HEK293 (cell line): ENCODE measurements at regions not wholly inside any gene's neighbourhood (a gene's known extent, or its start where the extent isn't known, plus 50 kb on each side); places are given as distances from the start of the nearest gene placed in this dataset.

Source experiments
- CTCF ChIA-PET: fragments of 350-600 bp; formaldehyde crosslinking; extraction: SDS; loops from one replicate; lab custom pipeline; 2021; ENCODE audit warnings: antibody characterized with exemption; lab: Yijun Ruan, JAX
- POLR2A ChIA-PET: fragments of 300-600 bp; formaldehyde crosslinking; extraction: SDS; loops from one replicate; lab custom pipeline; 2020; ENCODE audit warnings: antibody characterized with exemption, inconsistent platforms; lab: Yijun Ruan, JAX
- H3K27ac ChIP-seq: fragments of 200-500 bp; sonication (Bioruptor generic); 2 replicates; pipeline ENCODE4 v1.5.1; 2014; ENCODE audit warnings: low read depth, low read length, control low read depth, inconsistent platforms; ENCODE audit errors: extremely low read depth
- H3K36me3 ChIP-seq, 2 experiments: fragments of 200-500 bp in 1 of 2; sonication (Bioruptor generic) in 1 of 2; 1 replicate in 1 of 2; 2 replicates in 1 of 2; pipeline ENCODE4 v1.5.1; 2014 to 2017; ENCODE audit warnings: inconsistent platforms in 2 of 2, low read length in 2 of 2; ENCODE audit not compliant: control insufficient read depth in 2 of 2, insufficient read depth in 1 of 2
- H3K4me1 ChIP-seq: fragments of 200-500 bp; sonication (Bioruptor generic); 2 replicates; pipeline ENCODE4 v1.5.1; 2014; ENCODE audit warnings: mild to moderate bottlenecking, low read length, inconsistent platforms; ENCODE audit not compliant: control insufficient read depth, insufficient read depth
- H3K4me3 ChIP-seq: 2 replicates; pipeline ENCODE4 v1.5.1; 2011; ENCODE audit warnings: low read depth, mild to moderate bottlenecking, control low read depth, low read length, moderate library complexity
- H3K9me3 ChIP-seq: fragments of 200-500 bp; sonication (Bioruptor generic); 2 replicates; pipeline ENCODE4 v1.5.1; 2014; ENCODE audit warnings: low read depth, low read length, inconsistent platforms; ENCODE audit not compliant: control insufficient read depth, insufficient read depth
- BCL11B ChIP-seq: fragments of 450-650 bp; formaldehyde crosslinking; IDR thresholded peaks from 2 replicates; pipeline ENCODE4 v1.5.1; 2016; ENCODE audit warnings: low read depth, missing biosample characterization, missing genetic modification characterization
- GLI2 ChIP-seq: fragments of 450-650 bp; formaldehyde crosslinking; IDR thresholded peaks from 2 replicates; pipeline ENCODE4; 2017; ENCODE audit warnings: missing biosample characterization, missing genetic modification characterization, low read depth, borderline replicate concordance
- GLIS1 ChIP-seq: fragments of 450-650 bp; formaldehyde crosslinking; IDR thresholded peaks from 2 replicates; pipeline ENCODE4 v1.5.1; 2016; ENCODE audit warnings: missing biosample characterization, missing genetic modification characterization
- KLF7 ChIP-seq: fragments of 450-650 bp; formaldehyde crosslinking; IDR thresholded peaks from 2 replicates; pipeline ENCODE4 v1.5.1; 2016; ENCODE audit warnings: missing biosample characterization, missing genetic modification characterization, borderline replicate concordance
- RBAK ChIP-seq: fragments of 450-650 bp; formaldehyde crosslinking; IDR thresholded peaks from 2 replicates; pipeline ENCODE4 v1.5.1; 2016; ENCODE audit warnings: missing biosample characterization, missing genetic modification characterization
- SCRT2 ChIP-seq: fragments of 450-650 bp; formaldehyde crosslinking; IDR thresholded peaks from 2 replicates; pipeline ENCODE4 v1.5.1; 2016; ENCODE audit warnings: missing biosample characterization, missing genetic modification characterization
- SP7 ChIP-seq: fragments of 450-650 bp; formaldehyde crosslinking; IDR thresholded peaks from 2 replicates; pipeline ENCODE4 v1.5.1; 2016; ENCODE audit warnings: missing biosample characterization, missing genetic modification characterization
- TRIM28 ChIP-seq: IDR thresholded peaks from 2 replicates; pipeline ENCODE4 v1.6.1; 2011; ENCODE audit warnings: low read length, control low read depth, borderline replicate concordance
- YY2 ChIP-seq: fragments of 450-650 bp; formaldehyde crosslinking; IDR thresholded peaks from 2 replicates; pipeline ENCODE4 v1.5.1; 2016; ENCODE audit warnings: missing biosample characterization, missing genetic modification characterization
- ZBTB44 ChIP-seq: fragments of 450-650 bp; IDR thresholded peaks from 2 replicates; pipeline ENCODE4 v1.5.1; 2018; ENCODE audit warnings: missing biosample characterization, mild to moderate bottlenecking, missing genetic modification characterization
- ZFP37 ChIP-seq: fragments of 450-650 bp; formaldehyde crosslinking; IDR thresholded peaks from 2 replicates; pipeline ENCODE4 v1.5.1; 2016; ENCODE audit warnings: missing biosample characterization, missing genetic modification characterization
- ZNF114 ChIP-seq: fragments of 450-650 bp; formaldehyde crosslinking; IDR thresholded peaks from 2 replicates; pipeline ENCODE4 v1.5.0; 2017; ENCODE audit warnings: missing biosample characterization, missing genetic modification characterization
- ZNF140 ChIP-seq: fragments of 450-650 bp; formaldehyde crosslinking; IDR thresholded peaks from 2 replicates; pipeline ENCODE4 v1.5.1; 2016; ENCODE audit warnings: missing biosample characterization, missing genetic modification characterization
- ZNF175 ChIP-seq: fragments of 450-650 bp; formaldehyde crosslinking; IDR thresholded peaks from 2 replicates; pipeline ENCODE4 v1.5.1; 2016; ENCODE audit warnings: missing biosample characterization, missing genetic modification characterization
- ZNF202 ChIP-seq: fragments of 450-650 bp; formaldehyde crosslinking; IDR thresholded peaks from 2 replicates; pipeline ENCODE4 v1.5.1; 2016; ENCODE audit warnings: missing biosample characterization, missing genetic modification characterization, borderline replicate concordance
- ZNF24 ChIP-seq: fragments of 450-650 bp; formaldehyde crosslinking; IDR thresholded peaks from 2 replicates; pipeline ENCODE4 v1.5.1; 2016; ENCODE audit warnings: missing biosample characterization, missing genetic modification characterization
- ZNF266 ChIP-seq: fragments of 450-650 bp; formaldehyde crosslinking; IDR thresholded peaks from 2 replicates; pipeline ENCODE4 v1.5.1; 2016; ENCODE audit warnings: missing biosample characterization, missing genetic modification characterization, low read depth
- ZNF274 ChIP-seq, 2 experiments: fragments of 200-500 bp in 1 of 2; fragments of 450-650 bp in 1 of 2; sonication (Bioruptor generic) in 1 of 2; formaldehyde crosslinking in 1 of 2; IDR thresholded peaks; 2 replicates each; pipeline versions ENCODE4 v1.5.1 to v1.6.1; 2014 to 2016; ENCODE audit warnings: borderline replicate concordance in 1 of 2, inconsistent platforms in 1 of 2, low read length in 1 of 2, missing biosample characterization in 1 of 2, missing genetic modification characterization in 1 of 2
- ZNF292 ChIP-seq: fragments of 450-650 bp; formaldehyde crosslinking; IDR thresholded peaks from 2 replicates; pipeline ENCODE4 v1.5.1; 2016; ENCODE audit warnings: low read depth, missing biosample characterization, missing genetic modification characterization, borderline replicate concordance
- ZNF311 ChIP-seq: fragments of 450-650 bp; formaldehyde crosslinking; IDR thresholded peaks from 2 replicates; pipeline ENCODE4 v1.5.1; 2017; ENCODE audit warnings: missing biosample characterization, missing genetic modification characterization, borderline replicate concordance
- ZNF37A ChIP-seq: fragments of 450-650 bp; IDR thresholded peaks from 2 replicates; pipeline ENCODE4 v1.5.1; 2018; ENCODE audit warnings: missing biosample characterization, missing genetic modification characterization
- ZNF48 ChIP-seq: fragments of 450-650 bp; formaldehyde crosslinking; IDR thresholded peaks from 2 replicates; pipeline ENCODE4 v1.5.1; 2016; ENCODE audit warnings: missing biosample characterization, missing genetic modification characterization
- ZNF621 ChIP-seq: fragments of 450-650 bp; formaldehyde crosslinking; IDR thresholded peaks from 2 replicates; pipeline ENCODE4 v1.5.1; 2017; ENCODE audit warnings: missing biosample characterization, missing genetic modification characterization
- ZNF623 ChIP-seq: fragments of 450-650 bp; formaldehyde crosslinking; IDR thresholded peaks from 2 replicates; pipeline ENCODE4 v1.5.1; 2016; ENCODE audit warnings: missing biosample characterization, missing genetic modification characterization
- ZNF701 ChIP-seq: fragments of 450-650 bp; formaldehyde crosslinking; IDR thresholded peaks from 2 replicates; pipeline ENCODE4 v1.5.1; 2016; ENCODE audit warnings: missing biosample characterization, missing genetic modification characterization
- ZNF777 ChIP-seq: fragments of 450-650 bp; formaldehyde crosslinking; IDR thresholded peaks from 2 replicates; pipeline ENCODE4 v1.5.1; 2017; ENCODE audit warnings: missing biosample characterization, missing genetic modification characterization, borderline replicate concordance
- ZNF785 ChIP-seq: fragments of 450-650 bp; formaldehyde crosslinking; IDR thresholded peaks from 2 replicates; pipeline ENCODE4 v1.5.1; 2016; ENCODE audit warnings: missing biosample characterization, missing genetic modification characterization
- ZNF830 ChIP-seq: fragments of 450-650 bp; IDR thresholded peaks from 2 replicates; pipeline ENCODE4 v1.5.0; 2018; ENCODE audit warnings: missing biosample characterization, missing genetic modification characterization, low read depth, mild to moderate bottlenecking, moderate library complexity
- TF ChIP-seq, protein P1 (sequence below): fragments of 450-650 bp; formaldehyde crosslinking; IDR thresholded peaks from 2 replicates; pipeline ENCODE4 v1.5.1; 2016; ENCODE audit warnings: missing biosample characterization, missing genetic modification characterization
- TF ChIP-seq, protein P2 (sequence below): fragments of 450-650 bp; formaldehyde crosslinking; IDR thresholded peaks from 2 replicates; pipeline ENCODE4 v1.5.1; 2017; ENCODE audit warnings: missing biosample characterization, missing genetic modification characterization

GRCh38 chr1:14339288-14339687 lies 259.2 kb upstream of the KAZN start:
- H3K4me1 ChIP-seq, result no peaks in the 10 kb centered on the region
- ChIA-PET CTCF (interaction anchor here (0.6 kb wide), 1 partner anchor 679 kb away, joined by 3 read pairs; no protein-coding TSS in a partner anchor), POLR2A (no interaction called here)
- H3K27ac ChIP-seq, result no peak overlapping the region
- no peaks in the 10 kb centered on the region for H3K36me3 ChIP-seq
- H3K9me3 ChIP-seq, result no peaks in the 10 kb centered on the region
- H3K4me3 ChIP-seq, result no peak overlapping the region
- TF ChIP-seq YY2, result no peak
- TF ChIP-seq RBAK (tag by site-specific recombination), result no peak
- no peak for TF ChIP-seq SP7 (tag by site-specific recombination)
- TF ChIP-seq ZNF37A (tag by site-specific recombination), result no peak
- no peak for TF ChIP-seq ZFP37 (tag by site-specific recombination)
- TF ChIP-seq ZNF24 (tag by site-specific recombination), result no peak
- TF ChIP-seq, protein P1, sequence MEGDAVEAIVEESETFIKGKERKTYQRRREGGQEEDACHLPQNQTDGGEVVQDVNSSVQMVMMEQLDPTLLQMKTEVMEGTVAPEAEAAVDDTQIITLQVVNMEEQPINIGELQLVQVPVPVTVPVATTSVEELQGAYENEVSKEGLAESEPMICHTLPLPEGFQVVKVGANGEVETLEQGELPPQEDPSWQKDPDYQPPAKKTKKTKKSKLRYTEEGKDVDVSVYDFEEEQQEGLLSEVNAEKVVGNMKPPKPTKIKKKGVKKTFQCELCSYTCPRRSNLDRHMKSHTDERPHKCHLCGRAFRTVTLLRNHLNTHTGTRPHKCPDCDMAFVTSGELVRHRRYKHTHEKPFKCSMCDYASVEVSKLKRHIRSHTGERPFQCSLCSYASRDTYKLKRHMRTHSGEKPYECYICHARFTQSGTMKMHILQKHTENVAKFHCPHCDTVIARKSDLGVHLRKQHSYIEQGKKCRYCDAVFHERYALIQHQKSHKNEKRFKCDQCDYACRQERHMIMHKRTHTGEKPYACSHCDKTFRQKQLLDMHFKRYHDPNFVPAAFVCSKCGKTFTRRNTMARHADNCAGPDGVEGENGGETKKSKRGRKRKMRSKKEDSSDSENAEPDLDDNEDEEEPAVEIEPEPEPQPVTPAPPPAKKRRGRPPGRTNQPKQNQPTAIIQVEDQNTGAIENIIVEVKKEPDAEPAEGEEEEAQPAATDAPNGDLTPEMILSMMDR (tag by site-specific recombination), result no peak
- no peak for TF ChIP-seq ZNF311 (tag by site-specific recombination)
- TF ChIP-seq ZNF777 (tag by site-specific recombination), result no peak
- no peak for TF ChIP-seq ZNF114 (tag by site-specific recombination)
- no peak for TF ChIP-seq SCRT2 (tag by site-specific recombination)
- TF ChIP-seq ZNF623 (tag by site-specific recombination), result no peak
- TF ChIP-seq ZNF140 (tag by site-specific recombination), result no peak
- TF ChIP-seq ZNF292 (tag by site-specific recombination), result no peak
- TF ChIP-seq ZBTB44 (tag by site-specific recombination), result no peak
- no peak for TF ChIP-seq KLF7 (tag by site-specific recombination)

DNA sequence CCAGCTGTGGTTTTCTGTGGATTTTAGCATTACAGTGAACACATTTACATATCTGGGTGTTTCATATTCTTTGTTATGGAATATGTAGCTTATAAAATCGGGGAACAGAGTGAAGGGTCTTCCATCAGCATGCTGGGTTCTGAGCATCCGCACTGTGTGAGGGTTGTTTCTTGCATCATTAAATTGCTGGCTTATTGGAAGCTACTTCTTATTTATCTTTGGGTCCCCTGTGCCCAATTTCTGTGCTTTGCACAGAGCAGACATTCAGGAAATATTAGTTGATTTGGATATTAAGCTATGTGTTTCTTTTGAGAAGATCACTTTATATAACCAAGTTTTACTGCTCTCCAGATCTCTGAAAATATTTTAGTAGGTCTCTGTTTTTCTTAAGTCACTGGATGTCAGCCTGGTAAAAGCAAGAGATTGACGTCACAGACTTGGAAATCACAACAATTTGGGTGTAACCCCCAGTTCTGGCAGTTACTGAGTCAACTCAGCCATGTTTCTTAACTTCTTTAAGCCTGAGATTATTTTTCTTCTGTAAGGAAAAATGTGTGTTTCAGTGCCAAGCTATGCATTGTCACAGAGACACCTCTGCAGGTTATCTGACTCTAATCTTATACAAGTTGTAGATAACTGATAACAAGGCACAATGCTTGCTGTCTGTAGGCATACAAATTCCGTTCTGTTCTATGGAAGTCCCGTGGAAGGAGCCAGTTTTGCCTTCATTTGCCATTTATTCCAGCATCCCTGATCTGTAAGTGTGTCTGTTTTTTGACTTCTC lies 258.3 kb upstream of the KAZN start:
- ChIA-PET POLR2A (no interaction called here), CTCF (interaction anchor here (0.6 to 0.7 kb wide), 2 partner anchors 336 to 673 kb away, joined by 3 to 4 read pairs; no protein-coding TSS in a partner anchor)

More for the DNA sequence above, 258.3 kb upstream of the KAZN start:
- H3K4me1 ChIP-seq, result no peaks in the 10 kb centered on the region
- no peaks in the 10 kb centered on the region for H3K9me3 ChIP-seq
- H3K4me3 ChIP-seq, result no peak overlapping the region
- no peak overlapping the region for H3K27ac ChIP-seq
- no peaks in the 10 kb centered on the region for H3K36me3 ChIP-seq
- TF ChIP-seq ZNF701, result no peak
- no peak for TF ChIP-seq RBAK (tag by site-specific recombination)
- TF ChIP-seq ZNF311 (tag by site-specific recombination), result no peak
- TF ChIP-seq ZNF175, result no peak
- TF ChIP-seq ZNF266, result no peak
- TF ChIP-seq GLI2 (tag by site-specific recombination), result no peak
- TF ChIP-seq ZNF202 (tag by site-specific recombination), result no peak
- TF ChIP-seq BCL11B (tag by site-specific recombination), result no peak
- no peak for TF ChIP-seq ZNF785 (tag by site-specific recombination)
- TF ChIP-seq TRIM28, result no peak
- TF ChIP-seq, protein P2, sequence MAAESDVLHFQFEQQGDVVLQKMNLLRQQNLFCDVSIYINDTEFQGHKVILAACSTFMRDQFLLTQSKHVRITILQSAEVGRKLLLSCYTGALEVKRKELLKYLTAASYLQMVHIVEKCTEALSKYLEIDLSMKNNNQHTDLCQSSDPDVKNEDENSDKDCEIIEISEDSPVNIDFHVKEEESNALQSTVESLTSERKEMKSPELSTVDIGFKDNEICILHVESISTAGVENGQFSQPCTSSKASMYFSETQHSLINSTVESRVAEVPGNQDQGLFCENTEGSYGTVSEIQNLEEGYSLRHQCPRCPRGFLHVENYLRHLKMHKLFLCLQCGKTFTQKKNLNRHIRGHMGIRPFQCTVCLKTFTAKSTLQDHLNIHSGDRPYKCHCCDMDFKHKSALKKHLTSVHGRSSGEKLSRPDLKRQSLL (tag by site-specific recombination), result no peak
- TF ChIP-seq ZNF621 (tag by site-specific recombination), result no peak
- no peak for TF ChIP-seq ZNF274 (IDR thresholded peaks at IDR 0.05; ENCODE audit: low read length)
- no peak for TF ChIP-seq ZNF274 (tag by site-specific recombination; IDR thresholded peaks at IDR 0.05; ENCODE audit: borderline replicate concordance)
- no peak for TF ChIP-seq ZNF48 (tag by site-specific recombination)
- TF ChIP-seq ZNF830 (tag by site-specific recombination), result no peak
- TF ChIP-seq GLIS1 (tag by site-specific recombination), result no peak
